HG03378 (cell line): ENCODE measurements at regions not wholly inside any gene's neighbourhood (a gene's known extent, or its start where the extent isn't known, plus 50 kb on each side); places are given as distances from the start of the nearest gene placed in this dataset.
A peak's percentile ranks its signal among the peaks of the same experiment; 100 is the strongest.

Experiments used
- ATAC-seq: cut with Tn5 transposase; IDR thresholded peaks from one replicate; pipeline ENCODE4 v1.9.1; 2021; ENCODE audit warnings: mild to moderate bottlenecking, moderate library complexity; ENCODE audit not compliant: unreplicated experiment

- no peak for ATAC-seq
Observed at GRCh38 chr1:199269241-199269640, 630.4 kb downstream of the PTPRC start.

- ATAC-seq = no peak
Observed at GRCh38 chr1:199272139-199272544, 633.3 kb downstream of the PTPRC start.

GRCh38 chr1:199272628-199273086 is 633.8 kb downstream of the PTPRC start:
- ATAC-seq = peak; percentile 92

- ATAC-seq = no peak
Observed at GRCh38 chr1:199273837-199274379, 635.1 kb downstream of the PTPRC start.

GRCh38 chr1:199279067-199279466 is 640.2 kb downstream of the PTPRC start:
- ATAC-seq = no peak

- ATAC-seq = peak; percentile 71
Observed at GRCh38 chr1:199279872-199280645, 641.2 kb downstream of the PTPRC start.

- no peak for ATAC-seq
Observed at GRCh38 chr1:199282751-199283305, 644.0 kb downstream of the PTPRC start.

- no peak for ATAC-seq
Observed at GRCh38 chr1:199283794-199284193, 645.0 kb downstream of the PTPRC start.

- no peak for ATAC-seq
Observed at GRCh38 chr1:199287206-199287605, 648.4 kb downstream of the PTPRC start.

- no peak for ATAC-seq
Observed at GRCh38 chr1:199287647-199288046, 648.8 kb downstream of the PTPRC start.

GRCh38 chr1:199290186-199290585 is 651.3 kb downstream of the PTPRC start:
- no peak for ATAC-seq

GRCh38 chr1:199291022-199291740 is 652.3 kb downstream of the PTPRC start:
- ATAC-seq = no peak

GRCh38 chr1:199292896-199293295 is 654.1 kb downstream of the PTPRC start:
- ATAC-seq = no peak

- no peak for ATAC-seq
Observed at GRCh38 chr1:199295107-199295506, 656.3 kb downstream of the PTPRC start.

- no peak for ATAC-seq
Observed at GRCh38 chr1:199297174-199297573, 658.3 kb downstream of the PTPRC start.

GRCh38 chr1:199297887-199298286 is 659.0 kb downstream of the PTPRC start:
- ATAC-seq = no peak

GRCh38 chr1:199298825-199299224 is 660.0 kb downstream of the PTPRC start:
- ATAC-seq = no peak

GRCh38 chr1:199301472-199302217 is 662.8 kb downstream of the PTPRC start:
- no peak for ATAC-seq

- ATAC-seq = no peak
Observed at GRCh38 chr1:199302554-199302953, 663.7 kb downstream of the PTPRC start.

GRCh38 chr1:199303035-199303434 is 664.2 kb downstream of the PTPRC start:
- ATAC-seq = no peak

GRCh38 chr1:199305053-199305452 is 666.2 kb downstream of the PTPRC start:
- ATAC-seq = no peak
